Fibroblast of lung (primary cell): ENCODE measurements at regions not wholly inside any gene's neighbourhood (a gene's known extent, or its start where the extent isn't known, plus 50 kb on each side); places are given as distances from the start of the nearest gene placed in this dataset.

Source experiments
- CTCF ChIP-seq, 2 donors: IDR thresholded peaks in 1 of 2; conservative IDR thresholded peaks in 1 of 2; 1 replicate in 1 of 2; 2 replicates in 1 of 2; pipeline ENCODE4 v1.5.1; 2011 to 2012; ENCODE audit warnings: low read length in 2 of 2, control low read depth in 1 of 2, inconsistent platforms in 1 of 2, low read depth in 1 of 2, mild to moderate bottlenecking in 1 of 2
- EZH2 ChIP-seq: IDR thresholded peaks from 2 replicates; pipeline ENCODE4 v1.5.1; 2012; ENCODE audit warnings: low read length, control low read depth, mild to moderate bottlenecking; ENCODE audit errors: missing control alignments

- TF ChIP-seq EZH2, result no peak
- no peak for TF ChIP-seq CTCF (conservative IDR thresholded peaks at IDR 0.05 in 1 of 2, IDR thresholded peaks at IDR 0.05 in 1 of 2; ENCODE audit: low read depth in 1 of 2, low read length in 2 of 2)
Measured at GRCh38 chr11:128005562-128005961, 581.8 kb downstream of the ETS1 start.
